Lung (tissue), 11 donors: ENCODE measurements at regions not wholly inside any gene's neighbourhood (a gene's known extent, or its start where the extent isn't known, plus 50 kb on each side); places are given as distances from the start of the nearest gene placed in this dataset.
A peak's percentile ranks its signal among the peaks of the same experiment; 100 is the strongest.

Experiments
- ATAC-seq: fragments of 200-7000 bp; cut with Tn5 transposase; one replicate; pipeline ENCODE4 v1.9.1; 2020; ENCODE audit warnings: moderate number of reproducible peaks; ENCODE audit not compliant: insufficient read depth, low FRiP score
- DNase-seq, 3 donors: peaks; one replicate each; pipeline ENCODE4 v3.0.0-alpha.2; 2013 to 2017
- H3K27ac ChIP-seq, 2 donors: one replicate each; pipeline ENCODE4 v1.5.1; 2013; ENCODE audit warnings: mild to moderate bottlenecking in 2 of 2, moderate library complexity in 2 of 2, control low read depth in 1 of 2, inconsistent platforms in 1 of 2, low read depth in 1 of 2, low read length in 1 of 2
- H3K27me3 ChIP-seq, 3 donors: one replicate each; pipeline ENCODE4 v1.5.1; 2013; ENCODE audit warnings: low read length in 2 of 3; ENCODE audit not compliant: control insufficient read depth in 3 of 3, insufficient read depth in 3 of 3
- H3K36me3 ChIP-seq, 4 donors: one replicate each; pipeline ENCODE4 v1.5.1; 2013; ENCODE audit warnings: low read length in 4 of 4, mild to moderate bottlenecking in 1 of 4, moderate library complexity in 1 of 4; ENCODE audit not compliant: control insufficient read depth in 4 of 4, insufficient read depth in 4 of 4
- H3K4me1 ChIP-seq, 5 donors: one replicate each; pipeline ENCODE4 v1.5.1; 2013; ENCODE audit warnings: low read length in 5 of 5, mild to moderate bottlenecking in 2 of 5, moderate library complexity in 1 of 5; ENCODE audit not compliant: control insufficient read depth in 5 of 5, insufficient read depth in 5 of 5
- H3K4me3 ChIP-seq: one replicate; pipeline ENCODE4 v1.5.1; 2013; ENCODE audit warnings: mild to moderate bottlenecking, control low read depth, moderate library complexity
- H3K9ac ChIP-seq, 2 donors: one replicate each; pipeline ENCODE4 v1.5.1; 2013; ENCODE audit warnings: low read length in 2 of 2, control low read depth in 1 of 2; ENCODE audit not compliant: insufficient read depth in 1 of 2
- H3K9me3 ChIP-seq, 4 donors: one replicate each; pipeline ENCODE4 v1.5.1; 2013; ENCODE audit warnings: low read length in 3 of 4, mild to moderate bottlenecking in 1 of 4, moderate library complexity in 1 of 4; ENCODE audit not compliant: control insufficient read depth in 4 of 4, insufficient read depth in 3 of 4
- WGBS, 2 donors: extraction: QIAGEN DNeasy Blood & Tissue Kit; methylation state at CpG; one replicate each; pipeline ENCODE4 v1.1.7; 2013; 5-methylcytosine and 5-hydroxymethylcytosine counted together
- TF ChIP-seq, protein P1 (sequence below): IDR thresholded peaks from 2 replicates; pipeline ENCODE4 v1.5.1; 2012; ENCODE audit warnings: mild to moderate bottlenecking; ENCODE audit errors: control extremely low read depth, extremely low read depth
- donor health status: control.
- donor health status: control.
- donor health status: Bipolar disorder and iron deficiency.
- donor health status: healthy.
- donor health status: DM: yes; HTN: yes; CAD: no.

DNA sequence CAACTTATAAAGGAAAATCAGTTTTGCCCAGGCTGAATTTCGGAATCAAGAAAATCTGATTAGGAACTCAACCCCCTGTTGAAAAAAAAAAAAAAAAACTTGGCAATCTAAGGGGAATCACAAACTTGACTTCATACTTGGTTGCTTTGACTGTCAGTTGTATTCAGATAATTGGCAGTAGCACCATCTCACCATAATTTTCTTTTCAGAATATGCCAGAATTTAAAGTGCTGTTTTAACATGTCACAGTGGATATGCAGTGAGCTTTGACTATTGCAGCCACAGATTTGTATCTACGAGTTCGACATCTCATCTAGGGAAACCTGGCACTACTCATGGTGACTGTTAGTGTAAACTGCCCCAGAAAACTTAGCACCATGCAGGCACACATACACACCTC is 761.4 kb upstream of the KLHL29 start:
- no peak for DNase-seq
- Histone ChIP-seq H3K4me1 (peaks cover 0 to 15% (median 0%) of the 10 kb centered on the region in 5 donors), H3K36me3 (no peaks in the 10 kb centered on the region), H3K27ac (no peak overlapping the region), H3K4me3 (no peak overlapping the region), H3K9ac (no peak overlapping the region), H3K9me3 (no peaks in the 10 kb centered on the region), H3K27me3 (peaks cover 0 to 6% (median 5%) of the 10 kb centered on the region in 3 donors)
- TF ChIP-seq, protein P1, sequence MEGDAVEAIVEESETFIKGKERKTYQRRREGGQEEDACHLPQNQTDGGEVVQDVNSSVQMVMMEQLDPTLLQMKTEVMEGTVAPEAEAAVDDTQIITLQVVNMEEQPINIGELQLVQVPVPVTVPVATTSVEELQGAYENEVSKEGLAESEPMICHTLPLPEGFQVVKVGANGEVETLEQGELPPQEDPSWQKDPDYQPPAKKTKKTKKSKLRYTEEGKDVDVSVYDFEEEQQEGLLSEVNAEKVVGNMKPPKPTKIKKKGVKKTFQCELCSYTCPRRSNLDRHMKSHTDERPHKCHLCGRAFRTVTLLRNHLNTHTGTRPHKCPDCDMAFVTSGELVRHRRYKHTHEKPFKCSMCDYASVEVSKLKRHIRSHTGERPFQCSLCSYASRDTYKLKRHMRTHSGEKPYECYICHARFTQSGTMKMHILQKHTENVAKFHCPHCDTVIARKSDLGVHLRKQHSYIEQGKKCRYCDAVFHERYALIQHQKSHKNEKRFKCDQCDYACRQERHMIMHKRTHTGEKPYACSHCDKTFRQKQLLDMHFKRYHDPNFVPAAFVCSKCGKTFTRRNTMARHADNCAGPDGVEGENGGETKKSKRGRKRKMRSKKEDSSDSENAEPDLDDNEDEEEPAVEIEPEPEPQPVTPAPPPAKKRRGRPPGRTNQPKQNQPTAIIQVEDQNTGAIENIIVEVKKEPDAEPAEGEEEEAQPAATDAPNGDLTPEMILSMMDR: no peak
- WGBS, 2 donors: 83 to 89% methylated on average over 3 of the region's 3 CpGs
- ATAC-seq: no peak

DNA sequence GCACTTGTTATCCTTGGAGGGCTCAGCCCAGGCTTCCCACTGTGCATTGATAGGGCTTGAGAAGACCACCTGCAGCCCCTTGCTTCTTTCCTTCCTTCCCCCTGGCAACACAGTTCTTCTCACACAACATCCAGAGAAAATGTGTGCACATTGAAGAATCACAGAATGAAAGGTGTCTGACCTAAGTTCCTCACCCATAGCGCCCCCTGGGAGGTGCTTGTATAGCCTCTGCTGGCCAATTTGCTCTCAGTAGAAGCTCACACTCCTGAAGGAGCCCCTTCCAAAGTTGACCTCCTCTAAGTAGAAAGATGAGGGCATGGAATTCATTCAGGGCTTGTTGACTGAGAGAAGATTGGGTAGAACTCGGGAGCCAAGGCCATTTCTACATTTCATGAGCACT is 758.4 kb upstream of the KLHL29 start:
- WGBS, 2 donors: 50 to 53% methylated on average over 2 of the region's 2 CpGs
- no peak overlapping the region for H3K27ac ChIP-seq
- no peak overlapping the region for H3K4me3 ChIP-seq
- H3K27me3 ChIP-seq: peaks cover 0 to 6% (median 5%) of the 10 kb centered on the region in 3 donors
- H3K36me3 ChIP-seq: no peaks in the 10 kb centered on the region
- H3K9me3 ChIP-seq: no peaks in the 10 kb centered on the region
- TF ChIP-seq, protein P1: no peak
- ATAC-seq (no peak), DNase-seq (no peak)
- peaks cover 0 to 30% (median 0%) of the 10 kb centered on the region in 5 donors for H3K4me1 ChIP-seq
- no peak overlapping the region for H3K9ac ChIP-seq

DNA sequence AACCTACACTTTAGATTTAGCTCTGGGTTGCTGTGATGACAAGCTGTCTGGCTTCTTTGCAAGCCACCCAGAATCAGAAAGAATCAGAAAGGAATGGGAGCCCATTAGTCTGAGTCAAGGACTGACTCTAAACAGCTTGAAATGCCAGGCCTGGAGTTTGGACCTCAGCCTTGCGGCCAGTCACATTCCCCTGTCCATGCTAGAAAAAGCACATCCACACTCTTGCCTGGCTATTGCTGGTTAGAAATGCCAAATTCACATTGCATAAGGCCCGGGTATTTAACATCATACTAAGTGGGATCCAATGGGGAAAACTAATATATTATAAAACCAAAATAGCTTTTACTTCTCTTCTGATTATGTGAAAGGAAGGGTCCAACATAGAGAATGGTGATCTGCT is 756.8 kb upstream of the KLHL29 start:
- Histone ChIP-seq H3K4me1 (peaks cover 0 to 30% (median 0%) of the 10 kb centered on the region in 5 donors), H3K27ac (no peak overlapping the region), H3K36me3 (no peaks in the 10 kb centered on the region), H3K9me3 (no peaks in the 10 kb centered on the region), H3K27me3 (peaks cover 0 to 6% (median 5%) of the 10 kb centered on the region in 3 donors), H3K9ac (no peak overlapping the region), H3K4me3 (no peak overlapping the region)
- ATAC-seq (peak; percentile 43), DNase-seq (peak; percentile 53 to 74 (median 68))
- 65 to 85% methylated on average over 2 of the region's 2 CpGs for WGBS, 2 donors
- TF ChIP-seq, protein P1: no peak

DNA sequence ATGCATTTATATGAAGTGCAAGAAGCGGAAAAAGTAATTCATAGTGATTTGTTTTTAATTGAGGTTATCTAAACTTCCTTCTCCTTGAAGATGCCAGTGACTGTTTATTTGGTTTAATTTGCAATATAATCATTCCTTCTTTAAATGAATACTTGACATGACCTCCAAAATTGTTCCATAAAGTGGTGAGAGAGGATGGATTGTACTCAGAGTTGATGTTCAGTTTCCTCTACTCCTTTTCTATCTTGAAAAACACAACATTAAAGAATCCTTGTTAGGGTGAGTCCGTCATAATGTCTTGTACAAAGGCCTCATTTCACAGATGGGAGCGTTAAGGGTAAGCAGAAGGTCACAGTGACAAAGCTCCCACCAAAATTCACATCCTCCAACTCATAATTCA is 756.1 kb upstream of the KLHL29 start:
- ATAC-seq: no peak
- Histone ChIP-seq H3K4me1 (peaks cover 0 to 30% (median 0%) of the 10 kb centered on the region in 5 donors), H3K9ac (no peak overlapping the region), H3K4me3 (no peak overlapping the region), H3K27me3 (peaks cover 0 to 6% (median 5%) of the 10 kb centered on the region in 3 donors), H3K9me3 (no peaks in the 10 kb centered on the region), H3K27ac (no peak overlapping the region), H3K36me3 (no peaks in the 10 kb centered on the region)
- peak; percentile 44 to 96 (median 95) for DNase-seq
- TF ChIP-seq, protein P1: no peak
- 58 to 63% methylated on average over 3 of the region's 3 CpGs for WGBS, 2 donors
